GM19025 (cell line): ENCODE measurements at regions not wholly inside any gene's neighbourhood (a gene's known extent, or its start where the extent isn't known, plus 50 kb on each side); places are given as distances from the start of the nearest gene placed in this dataset.

Source experiments
- ATAC-seq: cut with Tn5 transposase; IDR thresholded peaks from one replicate; pipeline ENCODE4 v1.9.1; 2021; ENCODE audit warnings: mild to moderate bottlenecking, low read depth, moderate library complexity; ENCODE audit not compliant: unreplicated experiment

- ATAC-seq, result no peak
Observed at GRCh38 chr11:116457336-116458007, 315.3 kb downstream of the BUD13 start.

GRCh38 chr11:116454951-116455350 lies 317.8 kb downstream of the BUD13 start:
- ATAC-seq, result no peak

GRCh38 chr11:116454020-116454645 lies 318.7 kb downstream of the BUD13 start:
- no peak for ATAC-seq

- ATAC-seq, result no peak
Observed at GRCh38 chr11:116452461-116452860, 320.3 kb downstream of the BUD13 start.

DNA sequence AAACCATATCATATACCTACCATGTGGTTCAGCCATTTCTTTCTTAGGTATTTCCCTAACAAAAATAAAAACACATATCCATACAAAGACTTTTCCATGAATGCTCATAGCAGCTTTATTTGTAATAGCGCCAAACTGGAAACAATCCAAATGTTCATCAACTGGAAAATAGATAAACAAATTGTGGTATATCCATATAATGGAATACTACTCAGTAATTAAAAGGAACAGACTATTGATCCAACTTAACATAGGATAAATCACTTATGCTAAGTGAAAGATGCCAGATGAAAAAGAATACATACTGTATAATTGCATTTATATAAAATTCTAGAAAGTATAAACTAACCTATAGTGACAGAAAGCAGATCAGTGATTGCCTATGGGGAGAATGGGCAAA lies 323.3 kb downstream of the BUD13 start:
- no peak for ATAC-seq

DNA sequence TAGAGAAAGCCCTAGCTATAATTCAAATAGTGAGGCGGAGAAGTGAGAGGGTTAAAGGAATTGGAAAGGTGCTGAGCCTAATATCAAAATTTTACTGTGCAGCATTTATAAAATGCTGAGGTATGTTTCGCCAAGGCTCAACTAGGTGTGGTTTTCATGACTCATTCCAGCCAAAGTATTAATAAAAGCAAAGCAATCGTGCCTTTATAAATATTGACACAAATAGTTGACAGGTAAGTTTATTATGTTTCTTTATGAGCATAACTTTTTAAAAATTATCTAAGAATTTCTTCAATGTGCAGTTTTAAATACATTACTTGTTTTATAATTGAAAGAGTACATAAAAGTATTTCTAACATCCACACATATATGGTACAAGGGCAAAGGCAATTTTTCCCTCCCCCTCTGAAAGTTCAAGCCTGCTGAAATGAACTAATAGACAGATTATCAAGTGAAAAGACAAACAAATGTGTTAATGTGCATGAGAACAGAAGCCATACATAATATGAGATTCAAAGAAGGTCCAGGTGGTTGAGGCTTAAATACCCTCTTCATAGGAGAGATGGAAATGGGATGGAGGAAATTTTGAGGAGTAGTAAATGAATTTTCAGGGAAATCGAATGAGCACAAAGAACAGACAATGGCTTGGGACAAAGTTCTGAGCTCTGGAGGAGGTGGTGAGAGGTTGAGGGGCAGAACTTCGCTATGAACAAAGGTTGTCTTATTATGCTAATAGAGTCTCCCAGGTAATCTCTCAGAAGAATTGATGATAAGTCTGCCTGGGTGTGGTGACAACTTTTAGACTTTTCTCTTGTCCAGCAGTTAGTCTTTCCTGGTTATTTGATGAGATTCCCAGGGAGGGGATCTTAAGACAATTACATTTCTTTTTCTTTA lies 326.5 kb downstream of the BUD13 start:
- no peak for ATAC-seq

DNA sequence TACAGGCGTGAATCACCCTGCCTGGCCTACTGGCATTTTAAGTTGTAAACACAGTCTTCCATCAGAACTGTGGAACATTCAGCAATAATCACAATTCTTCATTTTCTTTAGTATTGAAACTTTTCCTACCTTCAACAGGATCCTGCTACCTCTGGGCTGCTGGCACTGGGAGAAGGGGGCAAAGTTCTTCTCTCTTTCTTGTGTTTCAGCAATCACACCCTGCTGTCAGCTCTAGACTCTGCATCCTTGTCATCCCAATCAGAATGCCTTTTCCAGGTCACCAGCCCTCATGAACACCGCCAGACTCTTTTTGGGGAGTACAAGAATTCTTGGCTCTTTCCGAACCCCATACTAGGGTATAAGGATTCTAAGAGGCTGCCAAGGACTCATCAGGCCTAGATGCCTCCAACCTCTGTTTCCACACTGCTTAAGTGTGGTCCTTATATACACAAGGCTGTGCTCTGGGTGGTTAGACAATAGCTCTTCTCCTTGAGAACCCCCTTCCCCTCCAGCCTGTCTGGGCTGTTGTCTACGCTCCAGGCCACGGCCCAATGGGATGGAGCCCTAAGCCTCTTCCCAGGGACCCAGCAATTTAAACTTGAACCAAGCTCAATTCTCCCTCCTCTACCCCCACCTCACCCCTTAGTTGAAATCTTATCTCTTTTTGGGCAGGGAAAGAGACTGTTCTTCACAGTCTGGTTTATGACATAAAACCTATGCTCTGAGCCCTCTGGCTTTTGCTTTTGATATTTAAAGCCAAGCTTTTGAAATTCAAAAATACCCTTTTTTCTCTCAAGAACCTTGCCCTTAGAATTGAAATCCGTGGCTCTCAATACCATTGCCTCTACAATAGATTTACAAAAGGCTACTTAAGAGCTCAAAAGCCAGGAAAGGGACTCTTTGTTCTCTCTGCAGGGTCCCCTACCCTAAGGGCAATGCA lies 327.4 kb downstream of the BUD13 start:
- no peak for ATAC-seq

GRCh38 chr11:116442238-116442752 lies 330.5 kb downstream of the BUD13 start:
- ATAC-seq, result no peak

DNA sequence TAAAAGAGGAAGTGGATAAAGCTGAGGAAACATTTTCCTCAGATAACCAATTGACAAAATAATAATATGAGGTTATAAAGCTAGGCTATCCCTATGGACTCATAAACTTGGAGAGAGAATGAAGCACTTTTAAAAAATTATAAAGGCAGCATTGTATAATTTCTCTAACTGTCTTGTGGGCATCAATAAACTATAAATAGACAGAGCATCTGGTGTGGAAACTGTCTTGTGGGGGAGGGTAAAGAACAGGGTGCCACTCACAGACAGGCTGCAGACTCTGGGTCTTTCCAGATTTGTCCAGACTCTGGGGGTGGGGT lies 333.5 kb downstream of the BUD13 start:
- ATAC-seq, result no peak

DNA sequence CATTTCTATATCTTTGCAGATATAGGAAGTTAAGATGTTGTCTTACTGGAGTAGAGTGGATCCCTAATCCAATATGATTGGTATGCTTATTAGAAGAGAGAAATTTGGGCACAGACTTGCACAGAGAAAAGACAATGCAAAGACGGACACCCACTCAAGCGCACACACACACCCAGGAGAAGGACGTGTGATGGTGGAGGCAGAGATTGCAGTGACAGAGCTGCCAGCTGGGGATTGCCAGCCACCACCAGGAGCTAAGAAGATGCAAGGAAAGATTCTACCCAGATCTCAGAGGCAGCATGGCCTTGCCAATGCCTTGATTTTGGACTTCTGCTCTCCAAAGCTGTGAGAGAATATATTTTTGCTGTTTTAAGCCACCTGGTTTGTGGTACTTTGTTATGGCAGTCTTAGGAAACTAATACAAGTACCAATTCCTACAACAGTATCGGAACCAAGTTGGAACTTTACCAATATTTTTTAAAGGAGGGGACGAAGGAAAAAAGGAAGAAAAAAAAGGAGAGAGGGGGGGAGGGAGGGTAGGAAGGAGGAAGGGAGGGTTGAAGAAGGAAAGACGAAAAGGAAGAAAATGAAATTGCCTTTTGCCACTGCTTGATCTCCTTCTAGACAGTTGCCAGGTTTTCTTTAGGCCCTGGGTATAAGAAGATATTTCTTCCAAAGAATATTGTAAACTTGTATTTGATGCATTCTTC lies 334.0 kb downstream of the BUD13 start:
- ATAC-seq, result no peak

DNA sequence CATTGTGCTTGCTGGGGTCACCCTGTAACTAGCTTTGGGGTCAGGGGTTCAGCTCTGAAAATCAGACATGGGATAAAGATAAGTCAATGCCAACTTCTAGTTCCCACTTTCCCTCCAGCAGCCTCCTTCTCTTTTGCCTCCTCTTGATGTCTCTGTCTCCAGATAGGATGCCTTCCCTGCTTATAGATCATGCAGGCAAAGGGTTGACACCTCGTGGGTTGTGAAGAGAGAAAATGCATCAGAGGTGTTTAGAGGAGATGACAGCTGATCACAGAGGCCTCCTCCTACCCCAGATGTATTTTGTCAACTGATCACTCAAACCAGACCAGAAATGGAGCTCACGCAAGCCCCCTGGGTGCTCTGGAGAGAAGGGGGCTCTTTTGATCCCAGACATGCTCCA lies 337.8 kb downstream of the BUD13 start:
- no peak for ATAC-seq

DNA sequence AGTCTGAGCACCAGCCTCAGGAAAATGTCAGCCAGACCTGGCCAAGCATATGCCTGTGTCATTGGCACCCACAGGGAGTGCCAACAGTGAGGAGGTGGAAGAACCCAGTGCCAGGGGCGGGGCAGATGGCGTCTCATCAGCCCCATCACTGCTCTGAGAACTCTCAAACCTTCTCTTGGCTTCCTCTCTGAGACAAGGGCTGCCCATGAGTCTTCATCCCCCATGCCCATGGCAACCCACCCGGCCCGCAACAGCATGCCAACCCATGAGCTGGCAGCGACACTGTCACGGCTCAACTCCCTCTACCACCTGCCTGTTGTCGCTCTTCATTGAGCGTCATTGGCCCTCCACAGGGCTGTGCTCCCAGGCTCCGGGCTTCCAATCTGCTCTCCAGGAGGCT lies 340.5 kb downstream of the BUD13 start:
- no peak for ATAC-seq

- ATAC-seq, result no peak
Observed at GRCh38 chr11:116431842-116432241, 340.9 kb downstream of the BUD13 start.

DNA sequence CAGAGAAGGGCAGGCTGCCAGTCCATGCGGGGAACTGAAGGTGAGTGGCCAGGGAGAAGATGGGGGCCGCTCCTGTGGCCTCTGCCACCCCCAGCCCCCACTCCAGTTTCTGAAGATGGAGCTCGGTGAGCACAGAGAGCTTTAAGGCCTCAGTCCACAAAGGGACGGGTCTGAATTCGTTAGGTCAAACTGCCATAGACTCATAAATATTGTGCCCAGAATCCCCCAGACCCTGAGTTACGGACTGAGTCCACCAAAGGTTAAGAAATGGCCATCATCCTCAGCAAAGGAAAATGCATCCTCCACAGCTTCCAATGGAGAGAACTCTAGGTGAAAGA lies 344.2 kb downstream of the BUD13 start:
- no peak for ATAC-seq

- no peak for ATAC-seq
Observed at GRCh38 chr11:116427903-116428637, 344.7 kb downstream of the BUD13 start.

- no peak for ATAC-seq
Observed at GRCh38 chr11:116427337-116427902, 345.4 kb downstream of the BUD13 start.

DNA sequence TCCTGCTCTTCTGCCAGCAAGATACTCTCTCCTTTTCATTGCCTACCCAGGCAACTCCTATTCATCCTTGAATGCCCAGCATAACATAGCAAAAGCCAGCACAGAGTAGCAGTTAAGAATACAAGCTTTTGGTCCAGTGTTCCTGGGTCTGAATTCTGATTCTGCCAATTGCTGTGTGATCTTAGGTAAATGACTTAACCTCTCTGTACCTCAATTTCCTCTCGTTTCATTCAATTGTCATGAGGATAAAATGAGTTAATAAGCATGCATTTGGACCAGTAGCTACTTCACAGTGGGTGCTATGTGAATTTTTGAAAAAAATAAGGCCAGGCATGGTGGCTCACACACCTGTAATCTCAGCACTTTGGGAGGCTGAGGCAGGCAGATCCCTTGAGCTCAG lies 346.0 kb downstream of the BUD13 start:
- ATAC-seq, result no peak

- no peak for ATAC-seq
Observed at GRCh38 chr11:116424615-116425261, 348.0 kb downstream of the BUD13 start.
